Neural cell (in vitro differentiated cells): ENCODE measurements at regions not wholly inside any gene's neighbourhood (a gene's known extent, or its start where the extent isn't known, plus 50 kb on each side); places are given as distances from the start of the nearest gene placed in this dataset.

Experiments used
- CTCF ChIP-seq: fragments of 450-650 bp; IDR thresholded peaks from 2 replicates; pipeline ENCODE4 v1.5.1; 2014; ENCODE audit warnings: antibody characterized with exemption, mild to moderate bottlenecking, moderate library complexity; ENCODE audit not compliant: poor library complexity, severe bottlenecking
- EP300 ChIP-seq: fragments of 450-650 bp; conservative IDR thresholded peaks from 2 replicates; pipeline ENCODE4 v1.6.1; 2014; ENCODE audit warnings: antibody characterized with exemption, mild to moderate bottlenecking, moderate library complexity; ENCODE audit not compliant: poor library complexity, severe bottlenecking
- EZH2 ChIP-seq: fragments of 200-600, 300-800 bp; shearing (Covaris generic), sonication (generic); IDR thresholded peaks from 2 replicates; pipeline ENCODE4 v1.6.1; 2014; ENCODE audit warnings: antibody characterized with exemption, low read length, borderline replicate concordance, mild to moderate bottlenecking; ENCODE audit not compliant: insufficient read depth, poor library complexity, severe bottlenecking
- MXI1 ChIP-seq: fragments of 450-650 bp; conservative IDR thresholded peaks from 2 replicates; pipeline ENCODE4 v1.6.1; 2014; ENCODE audit warnings: antibody characterized with exemption, mild to moderate bottlenecking; ENCODE audit not compliant: poor library complexity, severe bottlenecking
- POLR2AphosphoS5 ChIP-seq: IDR thresholded peaks from 2 replicates; pipeline ENCODE4 v1.6.1; 2012
- RAD21 ChIP-seq: fragments of 450-650 bp; conservative IDR thresholded peaks from 2 replicates; pipeline ENCODE4 v1.6.1; 2014; ENCODE audit warnings: antibody characterized with exemption, mild to moderate bottlenecking, moderate library complexity
- SMC3 ChIP-seq: fragments of 450-650 bp; conservative IDR thresholded peaks from 2 replicates; pipeline ENCODE4 v1.6.1; 2014; ENCODE audit warnings: antibody characterized with exemption, mild to moderate bottlenecking, moderate library complexity; ENCODE audit not compliant: poor library complexity
- TAF1 ChIP-seq: IDR thresholded peaks from 2 replicates; pipeline ENCODE4 v1.6.1; 2012; ENCODE audit warnings: low read depth

GRCh38 chr5:73305386-73305785 is 132.4 kb downstream of the TMEM174 start:
- TF ChIP-seq POLR2AphosphoS5 (no peak), EZH2 (no peak), TAF1 (no peak), RAD21 (no peak), CTCF (no peak), MXI1 (no peak), SMC3 (no peak), EP300 (no peak)
